HG03520 (cell line): ENCODE measurements at regions not wholly inside any gene's neighbourhood (a gene's known extent, or its start where the extent isn't known, plus 50 kb on each side); places are given as distances from the start of the nearest gene placed in this dataset.

Experiments
- ATAC-seq: cut with Tn5 transposase; IDR thresholded peaks from one replicate; pipeline ENCODE4 v1.9.1; 2021; ENCODE audit warnings: mild to moderate bottlenecking, moderate library complexity; ENCODE audit not compliant: unreplicated experiment

GRCh38 chr4:66091786-66092185 lies 421.5 kb upstream of the EPHA5 start:
- no peak for ATAC-seq

GRCh38 chr4:66073961-66074360 lies 403.7 kb upstream of the EPHA5 start:
- no peak for ATAC-seq

- ATAC-seq = no peak
Observed at GRCh38 chr4:66071911-66072310, 401.6 kb upstream of the EPHA5 start.

GRCh38 chr4:66062921-66063320 lies 392.6 kb upstream of the EPHA5 start:
- ATAC-seq = no peak

- ATAC-seq = no peak
Observed at GRCh38 chr4:66062044-66062443, 391.8 kb upstream of the EPHA5 start.

GRCh38 chr4:66059556-66059955 lies 389.3 kb upstream of the EPHA5 start:
- no peak for ATAC-seq

GRCh38 chr4:66059136-66059535 lies 388.8 kb upstream of the EPHA5 start:
- no peak for ATAC-seq

- ATAC-seq = no peak
Observed at GRCh38 chr4:66055999-66056398, 385.7 kb upstream of the EPHA5 start.

GRCh38 chr4:66052426-66052825 lies 382.1 kb upstream of the EPHA5 start:
- no peak for ATAC-seq

- no peak for ATAC-seq
Observed at GRCh38 chr4:66048861-66049260, 378.6 kb upstream of the EPHA5 start.

- no peak for ATAC-seq
Observed at GRCh38 chr4:66045913-66046312, 375.6 kb upstream of the EPHA5 start.

- ATAC-seq = no peak
Observed at GRCh38 chr4:66035701-66036100, 365.4 kb upstream of the EPHA5 start.

- no peak for ATAC-seq
Observed at GRCh38 chr4:66034671-66035070, 364.4 kb upstream of the EPHA5 start.

- ATAC-seq = no peak
Observed at GRCh38 chr4:66034262-66034661, 364.0 kb upstream of the EPHA5 start.

GRCh38 chr4:66032571-66032970 lies 362.3 kb upstream of the EPHA5 start:
- ATAC-seq = no peak

GRCh38 chr4:66028668-66029067 lies 358.4 kb upstream of the EPHA5 start:
- no peak for ATAC-seq

- ATAC-seq = no peak
Observed at GRCh38 chr4:66023061-66023460, 352.8 kb upstream of the EPHA5 start.

GRCh38 chr4:66017671-66018070 lies 347.4 kb upstream of the EPHA5 start:
- ATAC-seq = no peak

GRCh38 chr4:66016240-66016639 lies 346.0 kb upstream of the EPHA5 start:
- no peak for ATAC-seq

GRCh38 chr4:66014146-66014765 lies 344.0 kb upstream of the EPHA5 start:
- ATAC-seq = no peak

GRCh38 chr4:66000510-66001117 lies 330.3 kb upstream of the EPHA5 start:
- ATAC-seq = no peak

- no peak for ATAC-seq
Observed at GRCh38 chr4:65999518-65999871, 329.2 kb upstream of the EPHA5 start.
